DMS79 treated with DMSO at 0.1 percent for 48 hours (cell line): ENCODE measurements at regions not wholly inside any gene's neighbourhood (a gene's known extent, or its start where the extent isn't known, plus 50 kb on each side); places are given as distances from the start of the nearest gene placed in this dataset.

Source experiments
- DNase-seq: peaks from one replicate; lab custom pipeline; 2025; lab: John Stamatoyannopoulos, UW

- DNase-seq: no peak
These were observed 130.7 kb upstream of the IGSF21 start for GRCh38 chr1:17976854-17977253.

GRCh38 chr1:17978016-17978415, 129.6 kb upstream of the IGSF21 start:
- DNase-seq: no peak

GRCh38 chr1:17979815-17980214, 127.8 kb upstream of the IGSF21 start:
- peak; percentile 38 for DNase-seq

- no peak for DNase-seq
These were observed 125.4 kb upstream of the IGSF21 start for GRCh38 chr1:17982197-17982596.

- no peak for DNase-seq
These were observed 123.0 kb upstream of the IGSF21 start for GRCh38 chr1:17984583-17984982.

GRCh38 chr1:17986156-17986555, 121.4 kb upstream of the IGSF21 start:
- DNase-seq: no peak

- DNase-seq: no peak
These were observed 117.2 kb upstream of the IGSF21 start for GRCh38 chr1:17990401-17990800.

GRCh38 chr1:17991996-17992395, 115.6 kb upstream of the IGSF21 start:
- no peak for DNase-seq

GRCh38 chr1:17992800-17993199, 114.8 kb upstream of the IGSF21 start:
- no peak for DNase-seq

- no peak for DNase-seq
These were observed 113.6 kb upstream of the IGSF21 start for GRCh38 chr1:17994046-17994445.

GRCh38 chr1:17995480-17995879, 112.1 kb upstream of the IGSF21 start:
- no peak for DNase-seq

- DNase-seq: no peak
These were observed 108.7 kb upstream of the IGSF21 start for GRCh38 chr1:17998889-17999288.

- DNase-seq: no peak
These were observed 107.7 kb upstream of the IGSF21 start for GRCh38 chr1:17999884-18000283.

- DNase-seq: no peak
These were observed 105.9 kb upstream of the IGSF21 start for GRCh38 chr1:18001725-18002124.

- no peak for DNase-seq
These were observed 103.3 kb upstream of the IGSF21 start for GRCh38 chr1:18004278-18004677.

- DNase-seq: no peak
These were observed 102.4 kb upstream of the IGSF21 start for GRCh38 chr1:18005238-18005637.

GRCh38 chr1:18007391-18008041, 100.1 kb upstream of the IGSF21 start:
- no peak for DNase-seq

- no peak for DNase-seq
These were observed 99.5 kb upstream of the IGSF21 start for GRCh38 chr1:18008081-18008480.

- no peak for DNase-seq
These were observed 98.5 kb upstream of the IGSF21 start for GRCh38 chr1:18009055-18009454.

GRCh38 chr1:18009478-18009961, 98.1 kb upstream of the IGSF21 start:
- no peak for DNase-seq

- DNase-seq: no peak
These were observed 97.2 kb upstream of the IGSF21 start for GRCh38 chr1:18010408-18010807.

GRCh38 chr1:18010945-18011344, 96.7 kb upstream of the IGSF21 start:
- no peak for DNase-seq

GRCh38 chr1:18011703-18012102, 95.9 kb upstream of the IGSF21 start:
- DNase-seq: no peak

GRCh38 chr1:18012686-18013085, 94.9 kb upstream of the IGSF21 start:
- no peak for DNase-seq
